H9 (cell line): ENCODE measurements at regions not wholly inside any gene's neighbourhood (a gene's known extent, or its start where the extent isn't known, plus 50 kb on each side); places are given as distances from the start of the nearest gene placed in this dataset.

Source experiments
- DNase-seq: peaks from one replicate; pipeline ENCODE4 v3.0.0-alpha.2; 2017
- H2AFZ ChIP-seq: one replicate; pipeline ENCODE4 v1.6.1; 2013; ENCODE audit warnings: mild to moderate bottlenecking, low read length, control low read depth, moderate library complexity
- H2AK5ac ChIP-seq: 2 replicates; pipeline ENCODE4 v1.6.1; 2013; ENCODE audit warnings: low read length, control low read depth, mixed read lengths; ENCODE audit not compliant: insufficient read length
- H2BK120ac ChIP-seq: one replicate; pipeline ENCODE4 v1.6.1; 2013; ENCODE audit warnings: low read depth, mild to moderate bottlenecking, low read length, control low read depth, inconsistent platforms; ENCODE audit not compliant: poor library complexity, severe bottlenecking
- H2BK12ac ChIP-seq: 2 replicates; pipeline ENCODE4 v1.6.1; 2013; ENCODE audit warnings: low read length, control low read depth, mixed read lengths, low read depth; ENCODE audit not compliant: insufficient read length
- H2BK15ac ChIP-seq: 2 replicates; pipeline ENCODE4 v1.6.1; 2013; ENCODE audit warnings: low read depth, low read length, control low read depth
- H2BK20ac ChIP-seq: one replicate; pipeline ENCODE4 v1.6.1; 2013; ENCODE audit warnings: low read depth, mild to moderate bottlenecking, low read length, control low read depth, inconsistent platforms; ENCODE audit not compliant: poor library complexity, severe bottlenecking
- H2BK5ac ChIP-seq: 2 replicates; pipeline ENCODE4 v1.6.1; 2013; ENCODE audit warnings: low read length, control low read depth, mixed read lengths; ENCODE audit not compliant: insufficient read length
- H3K14ac ChIP-seq: 2 replicates; pipeline ENCODE4 v1.6.1; 2013; ENCODE audit warnings: low read length, control low read depth; ENCODE audit not compliant: insufficient read depth
- H3K18ac ChIP-seq: 2 replicates; pipeline ENCODE4 v1.6.1; 2013; ENCODE audit warnings: low read depth, mild to moderate bottlenecking, mixed read lengths, low read length, control low read depth; ENCODE audit not compliant: insufficient read length
- H3K23ac ChIP-seq: 2 replicates; pipeline ENCODE4 v1.6.1; 2013; ENCODE audit warnings: low read length, control low read depth, mixed read lengths, low read depth; ENCODE audit not compliant: insufficient read length
- H3K23me2 ChIP-seq: 2 replicates; pipeline ENCODE4 v1.6.1; 2013; ENCODE audit warnings: low read depth, mild to moderate bottlenecking, mixed read lengths, low read length, control low read depth; ENCODE audit not compliant: insufficient read length, poor library complexity, severe bottlenecking
- H3K27ac ChIP-seq: 2 replicates; pipeline ENCODE4 v1.5.1; 2013; ENCODE audit warnings: low read length, control low read depth, mixed read lengths, low read depth; ENCODE audit not compliant: insufficient read length
- H3K27me3 ChIP-seq: 2 replicates; pipeline ENCODE4 v1.6.1; 2013; ENCODE audit warnings: low read length, control low read depth, inconsistent platforms; ENCODE audit not compliant: insufficient read depth
- H3K4ac ChIP-seq: 2 replicates; pipeline ENCODE4 v1.6.1; 2013; ENCODE audit warnings: low read depth, mild to moderate bottlenecking, control low read depth, inconsistent platforms, low read length, moderate library complexity
- H3K4me1 ChIP-seq: 2 replicates; pipeline ENCODE4 v1.6.1; 2013; ENCODE audit warnings: low read length, control low read depth, inconsistent platforms; ENCODE audit not compliant: insufficient read depth
- H3K4me2 ChIP-seq: 2 replicates; pipeline ENCODE4 v1.6.1; 2013; ENCODE audit warnings: low read length, control low read depth, mixed read lengths; ENCODE audit not compliant: insufficient read length, insufficient read depth
- H3K56ac ChIP-seq: 2 replicates; pipeline ENCODE4 v1.6.1; 2013; ENCODE audit warnings: low read depth, mild to moderate bottlenecking, mixed read lengths, low read length, control low read depth; ENCODE audit not compliant: insufficient read length
- H3K79me1 ChIP-seq: 2 replicates; pipeline ENCODE4 v1.6.1; 2013; ENCODE audit warnings: low read depth, mild to moderate bottlenecking, moderate library complexity, low read length, control low read depth, inconsistent platforms; ENCODE audit not compliant: insufficient read depth, poor library complexity, severe bottlenecking
- H3K79me2 ChIP-seq: 2 replicates; pipeline ENCODE4 v1.6.1; 2013; ENCODE audit warnings: low read length, control low read depth, inconsistent platforms; ENCODE audit not compliant: insufficient read depth
- H3K9ac ChIP-seq: 2 replicates; pipeline ENCODE4 v1.6.1; 2013; ENCODE audit warnings: low read length, control low read depth, mixed read lengths; ENCODE audit not compliant: insufficient read length; ENCODE audit errors: extremely low read depth
- H3K9me3 ChIP-seq: one replicate; pipeline ENCODE4 v1.6.1; 2013; ENCODE audit warnings: low read depth, low read length, inconsistent platforms; ENCODE audit not compliant: control insufficient read depth
- H3T11ph ChIP-seq: one replicate; pipeline ENCODE4 v1.6.1; 2013; ENCODE audit warnings: mild to moderate bottlenecking, low read length, control low read depth, inconsistent platforms
- H4K20me1 ChIP-seq: one replicate; pipeline ENCODE4 v1.6.1; 2013; ENCODE audit not compliant: control insufficient read depth, insufficient read length, insufficient read depth
- H4K5ac ChIP-seq: 2 replicates; pipeline ENCODE4 v1.6.1; 2013; ENCODE audit warnings: low read depth, mild to moderate bottlenecking, mixed read lengths, low read length, control low read depth; ENCODE audit not compliant: insufficient read length
- H4K8ac ChIP-seq: replicated peaks from 2 replicates; pipeline ENCODE4 v1.6.1; 2013; ENCODE audit warnings: low read length, control low read depth, mixed read lengths, low read depth; ENCODE audit not compliant: insufficient read length
- H4K91ac ChIP-seq: 2 replicates; pipeline ENCODE4 v1.6.1; 2013; ENCODE audit warnings: low read depth, mild to moderate bottlenecking, moderate library complexity, mixed read lengths, low read length, control low read depth; ENCODE audit not compliant: insufficient read length
- H3K27ac Mint-ChIP-seq, 3 experiments: 2 replicates in 2 of 3; 3 replicates in 1 of 3; pipeline ENCODE4 v1.8.0; 2020 to 2021; ENCODE audit warnings: mixed read lengths in 3 of 3, mild to moderate bottlenecking in 1 of 3, moderate library complexity in 1 of 3
- H3K27me3 Mint-ChIP-seq: 2 replicates; pipeline ENCODE4 v1.8.0; 2021; ENCODE audit warnings: low read depth, mild to moderate bottlenecking, moderate library complexity, mixed read lengths
- H3K36me3 Mint-ChIP-seq, 3 experiments: 2 replicates in 2 of 3; 3 replicates in 1 of 3; pipeline ENCODE4 v1.8.0; 2020 to 2021; ENCODE audit warnings: low read depth in 3 of 3, mixed read lengths in 3 of 3; ENCODE audit not compliant: insufficient read depth in 1 of 3
- H3K4me1 Mint-ChIP-seq, 2 experiments: 2 replicates each; pipeline ENCODE4 v1.8.0; 2020; ENCODE audit warnings: mixed read lengths in 2 of 2
- H3K4me3 Mint-ChIP-seq, 2 experiments: 2 replicates in 1 of 2; 3 replicates in 1 of 2; pipeline ENCODE4 v1.8.0; 2020 to 2021; ENCODE audit warnings: mild to moderate bottlenecking in 2 of 2, mixed read lengths in 2 of 2, moderate library complexity in 1 of 2
- H3K9me3 Mint-ChIP-seq, 2 experiments: 2 replicates in 1 of 2; 3 replicates in 1 of 2; pipeline ENCODE4 v1.8.0; 2020; ENCODE audit warnings: mild to moderate bottlenecking in 2 of 2, mixed read lengths in 2 of 2, moderate library complexity in 1 of 2
- WGBS: extraction: QIAGEN DNeasy Blood & Tissue Kit; methylation state at CpG from one replicate; pipeline ENCODE4 v1.1.7; 2013; ENCODE audit warnings: missing lambda C conversion rate, low lambda C conversion rate, mixed read lengths; ENCODE audit not compliant: insufficient read length; ENCODE audit errors: extremely low coverage; 5-methylcytosine and 5-hydroxymethylcytosine counted together
- TF ChIP-seq, protein P1 (sequence below): fragments of 200-600 bp; sonication (generic); conservative IDR thresholded peaks from 3 replicates; pipeline ENCODE4 v1.8.0; 2021; ENCODE audit warnings: antibody characterized with exemption, mild to moderate bottlenecking

DNA sequence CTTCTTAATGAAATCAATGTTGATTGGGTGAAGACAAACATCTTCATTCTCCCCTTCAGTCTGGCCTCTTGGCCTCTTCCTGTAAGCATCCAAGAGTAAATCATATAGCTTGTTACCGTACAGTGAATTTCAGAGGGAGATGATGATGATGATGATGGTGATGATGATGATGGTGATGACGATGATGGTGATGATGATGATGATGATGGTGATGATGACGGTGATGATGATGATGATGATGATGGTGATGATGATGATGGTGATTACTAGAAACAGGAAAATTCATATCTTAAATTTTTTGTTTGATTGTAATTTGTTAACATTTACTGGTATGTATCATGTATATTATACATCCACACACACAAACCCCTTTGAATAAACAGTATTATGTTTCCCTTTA is 256.1 kb upstream of the PLSCR5 start:
- Histone ChIP-seq H3T11ph (no peak overlapping the region), H2BK12ac (no peak overlapping the region), H3K14ac (no peak overlapping the region), H4K91ac (no peak overlapping the region), H3K79me2 (no peaks in the 10 kb centered on the region), H3K9ac (no peak overlapping the region), H3K9me3 (no peaks in the 10 kb centered on the region), H3K4ac (no peak overlapping the region), H2AK5ac (no peak overlapping the region), H4K8ac (no peak overlapping the region), H3K4me2 (no peak overlapping the region), H2BK15ac (no peak overlapping the region), H3K27me3 (no peaks in the 10 kb centered on the region), H2BK120ac (no peak overlapping the region), H3K79me1 (no peaks in the 10 kb centered on the region), H2BK20ac (no peak overlapping the region), H4K20me1 (no peaks in the 10 kb centered on the region), H2BK5ac (no peak overlapping the region), H4K5ac (no peak overlapping the region), H3K27ac (no peak overlapping the region), H3K4me1 (no peaks in the 10 kb centered on the region), H3K18ac (no peak overlapping the region), H3K56ac (no peak overlapping the region), H2AFZ (no peak overlapping the region), H3K23me2 (no peaks in the 10 kb centered on the region), H3K23ac (no peak overlapping the region)
- Mint-ChIP-seq H3K4me1 (no peaks in the 10 kb centered on the region; a peak in 1 of 4 replicates), H3K9me3 (no peaks in the 10 kb centered on the region), H3K36me3 (no peaks in the 10 kb centered on the region), H3K27ac (no peak overlapping the region), H3K4me3 (no peak overlapping the region; a peak in 1 of 5 replicates), H3K27me3 (no peaks in the 10 kb centered on the region)
- TF ChIP-seq, protein P1, sequence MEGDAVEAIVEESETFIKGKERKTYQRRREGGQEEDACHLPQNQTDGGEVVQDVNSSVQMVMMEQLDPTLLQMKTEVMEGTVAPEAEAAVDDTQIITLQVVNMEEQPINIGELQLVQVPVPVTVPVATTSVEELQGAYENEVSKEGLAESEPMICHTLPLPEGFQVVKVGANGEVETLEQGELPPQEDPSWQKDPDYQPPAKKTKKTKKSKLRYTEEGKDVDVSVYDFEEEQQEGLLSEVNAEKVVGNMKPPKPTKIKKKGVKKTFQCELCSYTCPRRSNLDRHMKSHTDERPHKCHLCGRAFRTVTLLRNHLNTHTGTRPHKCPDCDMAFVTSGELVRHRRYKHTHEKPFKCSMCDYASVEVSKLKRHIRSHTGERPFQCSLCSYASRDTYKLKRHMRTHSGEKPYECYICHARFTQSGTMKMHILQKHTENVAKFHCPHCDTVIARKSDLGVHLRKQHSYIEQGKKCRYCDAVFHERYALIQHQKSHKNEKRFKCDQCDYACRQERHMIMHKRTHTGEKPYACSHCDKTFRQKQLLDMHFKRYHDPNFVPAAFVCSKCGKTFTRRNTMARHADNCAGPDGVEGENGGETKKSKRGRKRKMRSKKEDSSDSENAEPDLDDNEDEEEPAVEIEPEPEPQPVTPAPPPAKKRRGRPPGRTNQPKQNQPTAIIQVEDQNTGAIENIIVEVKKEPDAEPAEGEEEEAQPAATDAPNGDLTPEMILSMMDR, result no peak
- no CpG with 5 or more reads among the region's 3 CpGs for WGBS
- no peak for DNase-seq
